NB4 (cell line): ENCODE measurements at regions not wholly inside any gene's neighbourhood (a gene's known extent, or its start where the extent isn't known, plus 50 kb on each side); places are given as distances from the start of the nearest gene placed in this dataset.

Experiments used
- MYC ChIP-seq: IDR thresholded peaks from 2 replicates; pipeline ENCODE4 v1.6.1; 2011; ENCODE audit warnings: low read depth, low read length
- TF ChIP-seq, protein P1 (sequence below): IDR thresholded peaks from one replicate; pipeline ENCODE4 v1.5.1; 2012; ENCODE audit warnings: low read depth, low read length
- TF ChIP-seq, protein P2 (sequence below): IDR thresholded peaks from 2 replicates; pipeline ENCODE4 v1.6.1; 2011; ENCODE audit warnings: low read depth, low read length

DNA sequence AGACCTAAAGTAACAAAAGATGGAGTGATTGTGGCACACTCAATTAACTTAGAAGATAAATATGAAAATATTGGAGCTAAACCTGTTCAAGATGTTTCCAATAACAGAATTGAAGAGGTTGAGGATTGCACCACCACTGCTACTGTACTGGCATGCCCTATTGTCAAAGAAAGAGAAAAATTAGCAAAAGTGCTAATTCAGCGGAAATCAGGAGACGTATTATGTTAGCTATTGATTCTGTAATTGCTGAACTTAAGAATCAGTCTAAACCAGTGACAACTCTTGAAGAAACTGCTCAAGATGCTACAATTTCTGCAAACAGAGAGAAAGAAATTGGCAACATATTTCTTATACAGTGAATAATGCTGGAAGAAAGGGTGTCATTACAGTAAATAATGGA is 754.4 kb downstream of the CDH18 start:
- TF ChIP-seq, protein P1, sequence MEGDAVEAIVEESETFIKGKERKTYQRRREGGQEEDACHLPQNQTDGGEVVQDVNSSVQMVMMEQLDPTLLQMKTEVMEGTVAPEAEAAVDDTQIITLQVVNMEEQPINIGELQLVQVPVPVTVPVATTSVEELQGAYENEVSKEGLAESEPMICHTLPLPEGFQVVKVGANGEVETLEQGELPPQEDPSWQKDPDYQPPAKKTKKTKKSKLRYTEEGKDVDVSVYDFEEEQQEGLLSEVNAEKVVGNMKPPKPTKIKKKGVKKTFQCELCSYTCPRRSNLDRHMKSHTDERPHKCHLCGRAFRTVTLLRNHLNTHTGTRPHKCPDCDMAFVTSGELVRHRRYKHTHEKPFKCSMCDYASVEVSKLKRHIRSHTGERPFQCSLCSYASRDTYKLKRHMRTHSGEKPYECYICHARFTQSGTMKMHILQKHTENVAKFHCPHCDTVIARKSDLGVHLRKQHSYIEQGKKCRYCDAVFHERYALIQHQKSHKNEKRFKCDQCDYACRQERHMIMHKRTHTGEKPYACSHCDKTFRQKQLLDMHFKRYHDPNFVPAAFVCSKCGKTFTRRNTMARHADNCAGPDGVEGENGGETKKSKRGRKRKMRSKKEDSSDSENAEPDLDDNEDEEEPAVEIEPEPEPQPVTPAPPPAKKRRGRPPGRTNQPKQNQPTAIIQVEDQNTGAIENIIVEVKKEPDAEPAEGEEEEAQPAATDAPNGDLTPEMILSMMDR = no peak
- TF ChIP-seq, protein P2, sequence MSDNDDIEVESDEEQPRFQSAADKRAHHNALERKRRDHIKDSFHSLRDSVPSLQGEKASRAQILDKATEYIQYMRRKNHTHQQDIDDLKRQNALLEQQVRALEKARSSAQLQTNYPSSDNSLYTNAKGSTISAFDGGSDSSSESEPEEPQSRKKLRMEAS = no peak
- no peak for TF ChIP-seq MYC
